K562 (cell line): ENCODE measurements at regions not wholly inside any gene's neighbourhood (a gene's known extent, or its start where the extent isn't known, plus 50 kb on each side); places are given as distances from the start of the nearest gene placed in this dataset.

Experiments
- ATAC-seq: fragments of 200-7000 bp; cut with Tn5 transposase; 3 replicates; pipeline ENCODE4 v1.9.1; 2020; ENCODE audit warnings: moderate library complexity
- BruUV-seq: library from RNA; stranded (reverse); fragments of 400-500 nt; replicated peaks from 2 replicates; lab custom pipeline; 2021; lab: Mats Ljungman, UMichigan
- CTCF ChIA-PET: fragments of 300-600 bp; formaldehyde crosslinking; extraction: SDS; loops from one replicate; lab custom pipeline; 2021; ENCODE audit warnings: low intra/inter-chr PET ratio; lab: Yijun Ruan, JAX
- POLR2A ChIA-PET: fragments of 300-600, 350-650 bp; sonication (Branson Sonifier 250); formaldehyde crosslinking; extraction: SDS; loops from one replicate; lab custom pipeline; 2021; ENCODE audit warnings: antibody characterized with exemption, inconsistent platforms; lab: Yijun Ruan, JAX
- DNase-seq, 4 experiments: peaks; one replicate each; pipeline versions ENCODE4 v3.0.0 to v3.0.0-alpha.2; 2011 to 2018; ENCODE audit warnings: low spot score in 3 of 4, mixed read lengths in 3 of 4; ENCODE audit errors: extremely low read depth in 1 of 4
- FAIRE-seq: peaks from 2 replicates; lab custom pipeline; 2011; peaks lifted over from hg19 to GRCh38; lab: Jason Lieb, UNC
- H2AFZ ChIP-seq: 2 replicates; pipeline ENCODE4 v1.6.0; 2011; ENCODE audit warnings: low read depth, low read length, control low read depth, inconsistent platforms
- H3K27ac ChIP-seq: fragments of 200-600 bp; 3 replicates; pipeline ENCODE4 v1.8.0; 2011; ENCODE audit warnings: low read depth, mild to moderate bottlenecking, control low read depth, inconsistent platforms, low read length, moderate library complexity, mixed read lengths; ENCODE audit errors: extremely low read depth
- H3K27me3 ChIP-seq, 2 experiments: fragments of 300-600 bp in 1 of 2; 2 replicates in 1 of 2; 3 replicates in 1 of 2; pipeline versions ENCODE4 v1.6.0 to v1.8.0; 2011; ENCODE audit warnings: inconsistent platforms in 2 of 2, low read length in 2 of 2, mild to moderate bottlenecking in 1 of 2, mixed read lengths in 1 of 2, moderate library complexity in 1 of 2; ENCODE audit not compliant: control insufficient read depth in 2 of 2, insufficient read depth in 2 of 2
- H3K36me3 ChIP-seq: fragments of 300-600 bp; 3 replicates; pipeline ENCODE4 v1.8.0; 2011; ENCODE audit warnings: mild to moderate bottlenecking, low read length, inconsistent platforms; ENCODE audit not compliant: control insufficient read depth, insufficient read depth
- H3K4me1 ChIP-seq, 2 experiments: fragments of 200-600 bp in 1 of 2; replicated peaks in 1 of 2; 2 replicates in 1 of 2; 3 replicates in 1 of 2; pipeline versions ENCODE4 v1.5.1 to v1.8.0; 2011; ENCODE audit warnings: inconsistent platforms in 2 of 2, low read length in 2 of 2, mild to moderate bottlenecking in 1 of 2, mixed read lengths in 1 of 2, moderate library complexity in 1 of 2; ENCODE audit not compliant: control insufficient read depth in 2 of 2, insufficient read depth in 2 of 2
- H3K4me2 ChIP-seq: 2 replicates; pipeline ENCODE4 v1.6.1; 2011; ENCODE audit warnings: low read length, control low read depth, inconsistent platforms, mixed read lengths; ENCODE audit not compliant: insufficient read depth
- H3K4me3 ChIP-seq: fragments of 200-600 bp; sonication (generic), shearing (Covaris generic); 2 replicates; pipeline ENCODE4 v1.5.1; 2016; ENCODE audit warnings: control low read depth, inconsistent platforms
- H3K79me2 ChIP-seq: fragments of 200-600 bp; 3 replicates; pipeline ENCODE4 v1.8.0; 2011; ENCODE audit warnings: low read length, inconsistent platforms; ENCODE audit not compliant: control insufficient read depth, insufficient read depth
- H3K9ac ChIP-seq, 2 experiments: 2 replicates each; pipeline versions ENCODE4 v1.6.0 to v1.6.1; 2011; ENCODE audit warnings: low read depth in 2 of 2, low read length in 2 of 2, control low read depth in 1 of 2, inconsistent platforms in 1 of 2, mild to moderate bottlenecking in 1 of 2, mixed read lengths in 1 of 2; ENCODE audit not compliant: insufficient read depth in 1 of 2
- H3K9me1 ChIP-seq: one replicate; pipeline ENCODE4 v1.6.0; 2011; ENCODE audit warnings: inconsistent platforms, mild to moderate bottlenecking, low read length, moderate library complexity; ENCODE audit not compliant: control insufficient read depth, insufficient read depth
- H3K9me3 ChIP-seq: replicated peaks from 2 replicates; pipeline ENCODE4 v1.5.1; 2011; ENCODE audit warnings: low read depth, low read length, inconsistent platforms; ENCODE audit not compliant: control insufficient read depth, insufficient read depth
- H4K20me1 ChIP-seq: replicated peaks from 2 replicates; pipeline ENCODE4 v1.6.1; 2011; ENCODE audit warnings: low read length, inconsistent platforms, mixed read lengths; ENCODE audit not compliant: control insufficient read depth, insufficient read depth
- CHD1 ChIP-seq: fragments of 200-600 bp; sonication (generic); IDR thresholded peaks from one replicate; pipeline ENCODE4 v1.6.1; 2012; ENCODE audit warnings: mild to moderate bottlenecking, moderate library complexity, low read length, inconsistent platforms
- GABPB2 ChIP-seq: fragments of 250-450 bp; sonication (Bioruptor Pico); conservative IDR thresholded peaks from 2 replicates; pipeline ENCODE4 v1.5.1; 2021; ENCODE audit warnings: mild to moderate bottlenecking
- HDAC1 ChIP-seq, 2 experiments: fragments of 450-650 bp; IDR thresholded peaks; 2 replicates each; pipeline ENCODE4 v1.6.1; 2016 to 2017; ENCODE audit warnings: inconsistent platforms in 1 of 2, mild to moderate bottlenecking in 1 of 2, moderate library complexity in 1 of 2
- ID3 ChIP-seq, 2 experiments: fragments of 250-450 bp in 1 of 2; fragments of 450-650 bp in 1 of 2; sonication (Bioruptor Pico) in 1 of 2; IDR thresholded peaks; 2 replicates each; pipeline versions ENCODE4 v1.6.1 to v1.8.0; 2016 to 2021; ENCODE audit warnings: mild to moderate bottlenecking in 2 of 2, moderate library complexity in 2 of 2, missing compliant biosample characterization in 1 of 2, missing genetic modification characterization in 1 of 2
- KDM1A ChIP-seq, 2 experiments: fragments of 450-650 bp; IDR thresholded peaks; 2 replicates each; pipeline ENCODE4 v1.6.1; 2016; ENCODE audit warnings: mild to moderate bottlenecking in 2 of 2
- RREB1 ChIP-seq: fragments of 250-450 bp; sonication (Bioruptor Pico); IDR thresholded peaks from 2 replicates; pipeline ENCODE4 v1.4.0; 2020
- SRF ChIP-seq, 2 experiments: fragments of 250-450, 450-650 bp in 1 of 2; sonication (Bioruptor Pico) in 1 of 2; sonication (generic) in 1 of 2; formaldehyde crosslinking; IDR thresholded peaks; 2 replicates each; pipeline versions ENCODE4 v1.5.0 to v1.5.1; 2020 to 2022; ENCODE audit warnings: mild to moderate bottlenecking in 1 of 2, missing genetic modification reagents in 1 of 2
- ZNF134 ChIP-seq: fragments of 250-450 bp; sonication (Bioruptor Pico); conservative IDR thresholded peaks from 2 replicates; pipeline ENCODE4 v1.4.0; 2020
- ZNF311 ChIP-seq: fragments of 250-450 bp; sonication (Bioruptor Pico); IDR thresholded peaks from 2 replicates; pipeline ENCODE4 v1.4.0; 2020; ENCODE audit warnings: mild to moderate bottlenecking, moderate library complexity
- ZNF347 ChIP-seq: fragments of 450-650 bp; formaldehyde crosslinking; IDR thresholded peaks from 2 replicates; pipeline ENCODE4 v1.4.0; 2020; ENCODE audit warnings: low read depth, mild to moderate bottlenecking, moderate library complexity
- WGBS: fragments of 100-300 bp; shearing (Covaris generic); methylation state at CpG from one replicate; pipeline ENCODE4 v1.1.6; 2016; ENCODE audit warnings: low coverage, mixed read lengths; ENCODE audit not compliant: insufficient coverage; ENCODE audit errors: missing lambda C conversion rate; 5-methylcytosine and 5-hydroxymethylcytosine counted together
- in situ Hi-C: fragments of 300-500 bp; cut with MboI; formaldehyde crosslinking; loops from 4 replicates; pipeline ENCODE4 v1.15.0; 2018; ENCODE audit warnings: inconsistent platforms, mixed read lengths
- intact Hi-C: fragments of 100-400 bp; cut with micrococcal nuclease; formaldehyde crosslinking; loops from 2 replicates; pipeline ENCODE4 v1.14.2; 2022

GRCh38 chr11:90594658-90595057 lies 371.8 kb upstream of the CHORDC1 start:
- intact Hi-C loops = no loop called here
- POLR2A ChIA-PET = no interaction called here
- Histone ChIP-seq H3K36me3 (no peaks in the 10 kb centered on the region), H3K27ac (no peak overlapping the region), H3K27me3 (no peaks in the 10 kb centered on the region), H3K9me1 (no peaks in the 10 kb centered on the region), H3K4me2 (no peak overlapping the region), H3K9me3 (no peaks in the 10 kb centered on the region; the same call in 1 of the 2 replicates), H3K4me1 (no peaks in the 10 kb centered on the region), H3K9ac (no peak overlapping the region), H3K79me2 (no peaks in the 10 kb centered on the region), H3K4me3 (no peak overlapping the region), H2AFZ (no peak overlapping the region), H4K20me1 (no peaks in the 10 kb centered on the region)
- CTCF ChIA-PET = no interaction called here
- in situ Hi-C loops = no loop called here
- DNase-seq (no peak), ATAC-seq (no peak), FAIRE-seq (no peak)
- BruUV-seq = no TSS peak
- 0% methylated on average over 1 of the region's 1 CpG for WGBS
- TF ChIP-seq HDAC1 (IDR thresholded peaks at IDR 0.05) = no peak
- TF ChIP-seq ZNF311 (CRISPR knock-in tag) = no peak
- TF ChIP-seq SRF (CRISPR knock-in tag; IDR thresholded peaks at IDR 0.05) = no peak
- no peak for TF ChIP-seq ID3 (CRISPR knock-in tag; IDR thresholded peaks at IDR 0.05)
- no peak for TF ChIP-seq ID3 (tag; IDR thresholded peaks at IDR 0.05)

GRCh38 chr11:90593099-90593498 lies 370.2 kb upstream of the CHORDC1 start:
- H3K9me3 ChIP-seq = no peaks in the 10 kb centered on the region
- H3K4me2 ChIP-seq = no peak overlapping the region
- 0% methylated on average over 1 of the region's 1 CpG for WGBS
- H3K36me3 ChIP-seq = no peaks in the 10 kb centered on the region
- H3K9me1 ChIP-seq = no peaks in the 10 kb centered on the region
- BruUV-seq = no TSS peak
- no peaks in the 10 kb centered on the region for H3K27me3 ChIP-seq
- H3K4me1 ChIP-seq = no peaks in the 10 kb centered on the region
- H2AFZ ChIP-seq = no peak overlapping the region
- POLR2A ChIA-PET = no interaction called here
- CTCF ChIA-PET = no interaction called here
- in situ Hi-C loops = no loop called here
- intact Hi-C loops = no loop called here
- ATAC-seq (no peak), FAIRE-seq (no peak), DNase-seq (no peak)
- no peak overlapping the region for H3K27ac ChIP-seq
- H3K9ac ChIP-seq = no peak overlapping the region
- H3K4me3 ChIP-seq = no peak overlapping the region
- H4K20me1 ChIP-seq = no peaks in the 10 kb centered on the region
- H3K79me2 ChIP-seq = no peaks in the 10 kb centered on the region
- TF ChIP-seq CHD1 = no peak
- no peak for TF ChIP-seq ZNF347 (CRISPR knock-in tag)
- no peak for TF ChIP-seq GABPB2 (CRISPR knock-in tag)
- TF ChIP-seq ZNF134 (CRISPR knock-in tag) = no peak
- no peak for TF ChIP-seq RREB1 (CRISPR knock-in tag)
- no peak for TF ChIP-seq KDM1A (IDR thresholded peaks at IDR 0.05)
